D721Med (cell line): ENCODE measurements at regions not wholly inside any gene's neighbourhood (a gene's known extent, or its start where the extent isn't known, plus 50 kb on each side); places are given as distances from the start of the nearest gene placed in this dataset.

Source experiments
- DNase-seq: peaks from one replicate; pipeline ENCODE4 v3.0.0; 2011; ENCODE audit warnings: low spot score; ENCODE audit not compliant: insufficient read length
- FAIRE-seq: peaks from 2 replicates; lab custom pipeline; 2011; peaks lifted over from hg19 to GRCh38; lab: Jason Lieb, UNC
- TF ChIP-seq, protein P1 (sequence below): IDR thresholded peaks from 2 replicates; pipeline ENCODE4 v1.5.1; 2012; ENCODE audit warnings: mild to moderate bottlenecking, control low read depth; ENCODE audit not compliant: insufficient read depth; ENCODE audit errors: missing control alignments

DNA sequence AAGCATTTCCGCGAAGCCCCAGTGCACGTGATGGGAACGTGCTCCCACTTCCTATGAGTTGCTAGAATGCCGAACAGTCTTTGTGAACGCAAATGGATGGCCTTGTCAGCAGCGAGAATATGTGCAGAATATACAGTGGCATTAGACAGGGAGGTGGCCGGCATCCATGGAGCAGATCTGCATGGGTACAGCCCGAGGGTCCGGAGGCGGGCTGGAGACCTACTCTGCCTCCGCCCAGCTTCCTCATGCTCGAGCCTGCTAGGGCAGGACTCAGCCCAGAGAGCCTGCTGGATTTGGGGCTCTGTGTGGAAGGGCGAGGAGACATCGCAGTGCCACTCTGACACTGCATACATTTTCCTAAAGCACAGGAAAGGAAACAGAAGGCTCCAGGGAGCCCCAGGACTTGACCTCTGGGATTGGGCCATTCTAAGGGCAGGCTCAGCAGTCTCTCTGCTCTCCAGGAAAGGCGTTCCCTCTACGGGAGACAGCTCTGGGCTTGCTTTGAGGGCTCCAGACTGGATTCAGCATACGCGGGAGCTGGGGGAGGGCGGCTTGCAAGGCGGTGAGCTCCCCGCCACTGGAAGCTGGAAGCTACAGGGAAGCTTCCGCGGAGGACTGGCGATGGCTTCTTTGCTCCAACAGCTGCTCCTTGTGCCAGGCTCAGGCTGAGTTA, 55.9 kb upstream of the UQCRFS1 start:
- TF ChIP-seq, protein P1, sequence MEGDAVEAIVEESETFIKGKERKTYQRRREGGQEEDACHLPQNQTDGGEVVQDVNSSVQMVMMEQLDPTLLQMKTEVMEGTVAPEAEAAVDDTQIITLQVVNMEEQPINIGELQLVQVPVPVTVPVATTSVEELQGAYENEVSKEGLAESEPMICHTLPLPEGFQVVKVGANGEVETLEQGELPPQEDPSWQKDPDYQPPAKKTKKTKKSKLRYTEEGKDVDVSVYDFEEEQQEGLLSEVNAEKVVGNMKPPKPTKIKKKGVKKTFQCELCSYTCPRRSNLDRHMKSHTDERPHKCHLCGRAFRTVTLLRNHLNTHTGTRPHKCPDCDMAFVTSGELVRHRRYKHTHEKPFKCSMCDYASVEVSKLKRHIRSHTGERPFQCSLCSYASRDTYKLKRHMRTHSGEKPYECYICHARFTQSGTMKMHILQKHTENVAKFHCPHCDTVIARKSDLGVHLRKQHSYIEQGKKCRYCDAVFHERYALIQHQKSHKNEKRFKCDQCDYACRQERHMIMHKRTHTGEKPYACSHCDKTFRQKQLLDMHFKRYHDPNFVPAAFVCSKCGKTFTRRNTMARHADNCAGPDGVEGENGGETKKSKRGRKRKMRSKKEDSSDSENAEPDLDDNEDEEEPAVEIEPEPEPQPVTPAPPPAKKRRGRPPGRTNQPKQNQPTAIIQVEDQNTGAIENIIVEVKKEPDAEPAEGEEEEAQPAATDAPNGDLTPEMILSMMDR: no peak
- no peak for FAIRE-seq

DNA sequence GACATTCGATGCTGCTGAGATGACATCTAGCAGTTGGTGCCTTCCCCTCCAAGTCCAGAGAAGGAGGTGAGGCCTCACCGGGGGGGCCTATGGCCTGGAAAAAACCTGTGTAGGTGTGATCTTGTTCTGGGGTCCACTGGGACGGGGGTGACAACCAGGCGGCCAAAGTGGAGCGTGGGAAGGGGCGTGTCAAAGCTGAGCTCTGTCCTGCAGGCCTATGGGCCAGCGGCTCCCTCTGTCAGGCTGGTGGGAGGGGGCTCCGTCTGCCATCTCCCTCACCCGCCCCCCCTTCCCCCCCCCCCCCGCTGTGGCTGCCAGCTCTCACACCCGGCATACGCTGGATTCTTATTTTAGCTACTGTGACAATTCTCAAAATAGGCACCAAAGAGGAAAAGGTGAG, 56.7 kb upstream of the UQCRFS1 start:
- TF ChIP-seq, protein P1: no peak
- FAIRE-seq (no peak), DNase-seq (no peak)

More for the DNA sequence above, 55.9 kb upstream of the UQCRFS1 start:
- DNase-seq: no peak

DNA sequence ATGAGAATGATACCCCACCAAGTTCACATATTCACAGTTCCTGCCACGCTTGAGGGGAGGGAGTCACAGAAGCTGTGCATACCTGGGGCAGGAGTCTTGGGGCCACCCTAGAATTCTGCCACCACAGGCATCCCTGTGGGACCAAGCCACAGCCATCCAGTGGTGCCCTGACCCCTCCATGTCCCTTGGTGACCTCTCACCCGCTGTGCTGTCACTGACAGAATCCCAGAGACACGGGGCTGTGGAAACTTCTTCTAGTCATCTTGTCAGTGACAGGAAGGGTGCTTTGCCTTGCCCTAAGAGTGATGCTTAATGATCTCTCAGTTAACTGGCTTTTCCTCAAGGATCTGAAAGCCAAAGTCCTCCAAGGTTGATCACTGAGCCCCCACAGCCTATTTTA, 58.4 kb upstream of the UQCRFS1 start:
- FAIRE-seq (no peak), DNase-seq (no peak)

DNA sequence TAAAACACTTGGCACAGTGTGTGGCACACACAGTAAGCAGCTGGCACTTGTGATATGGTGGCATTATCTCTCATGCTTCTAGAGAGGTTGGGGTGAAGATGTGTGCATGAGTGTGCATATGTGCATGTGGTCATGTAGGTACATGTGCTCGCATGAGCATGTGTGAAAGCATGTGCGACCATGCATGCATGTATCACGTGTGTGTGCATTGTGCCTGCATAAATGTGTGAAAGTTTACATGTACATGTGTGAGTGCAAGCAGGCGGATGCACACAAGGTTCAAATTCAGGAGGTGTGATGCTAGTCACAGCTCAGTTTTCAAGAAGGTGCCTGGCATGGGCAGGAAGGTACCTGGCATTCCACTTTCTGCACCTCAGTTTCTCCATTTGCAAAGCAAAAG, 59.0 kb upstream of the UQCRFS1 start:
- TF ChIP-seq, protein P1: no peak
- FAIRE-seq: no peak

More for the DNA sequence above, 58.4 kb upstream of the UQCRFS1 start:
- TF ChIP-seq, protein P1: no peak

DNA sequence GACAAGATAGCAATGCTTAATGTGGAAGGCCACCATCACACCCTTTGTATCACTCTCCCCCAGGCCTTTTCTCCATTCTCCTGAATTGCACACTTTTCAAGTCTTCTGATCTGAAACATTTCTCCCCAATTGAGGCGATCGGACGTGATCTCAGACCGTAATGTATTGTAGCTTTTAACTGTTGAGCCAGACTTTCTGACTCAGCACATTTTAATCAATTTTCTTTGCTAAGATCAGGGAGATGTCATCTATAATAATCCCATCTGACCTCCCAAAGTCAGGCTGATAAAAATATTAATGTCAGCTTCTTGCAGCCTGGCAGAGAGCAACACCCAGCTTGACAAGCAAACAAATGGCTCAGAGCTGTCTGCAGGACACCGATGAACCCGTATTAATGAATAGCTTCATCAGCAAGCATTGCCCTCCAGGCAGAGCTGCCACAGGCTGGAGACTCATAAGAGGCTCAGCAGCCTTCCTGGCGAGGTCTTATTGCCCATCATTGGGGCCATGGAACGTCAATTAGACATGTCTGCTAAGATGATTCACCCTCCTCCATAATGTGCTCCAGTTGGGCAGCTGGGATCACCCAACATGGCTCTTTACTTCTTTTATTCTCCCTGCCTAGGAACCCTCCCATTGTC, 60.2 kb upstream of the UQCRFS1 start:
- FAIRE-seq (no peak), DNase-seq (no peak)
- TF ChIP-seq, protein P1: no peak

More for the DNA sequence above, 59.0 kb upstream of the UQCRFS1 start:
- no peak for DNase-seq

DNA sequence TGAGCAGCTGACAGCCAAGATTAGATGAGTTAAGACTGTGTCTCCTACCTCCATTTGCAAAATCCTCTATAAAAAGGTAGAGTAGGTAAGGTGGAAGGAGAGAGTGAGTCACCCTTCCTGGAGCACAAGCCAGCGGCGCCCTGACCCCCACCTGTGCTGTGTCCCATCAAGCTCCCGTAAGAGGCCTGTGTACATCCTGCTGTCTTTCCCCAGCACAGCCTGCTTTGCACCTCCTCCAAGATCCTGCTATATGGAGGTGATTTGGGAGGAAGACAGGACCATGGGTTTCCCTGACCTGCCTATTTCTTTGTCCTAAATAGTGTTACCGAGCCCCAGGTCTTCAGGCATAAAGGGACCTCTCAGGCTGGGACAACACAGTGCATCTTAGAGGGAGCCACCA, 62.3 kb upstream of the UQCRFS1 start:
- TF ChIP-seq, protein P1: no peak
- DNase-seq (no peak), FAIRE-seq (no peak)

DNA sequence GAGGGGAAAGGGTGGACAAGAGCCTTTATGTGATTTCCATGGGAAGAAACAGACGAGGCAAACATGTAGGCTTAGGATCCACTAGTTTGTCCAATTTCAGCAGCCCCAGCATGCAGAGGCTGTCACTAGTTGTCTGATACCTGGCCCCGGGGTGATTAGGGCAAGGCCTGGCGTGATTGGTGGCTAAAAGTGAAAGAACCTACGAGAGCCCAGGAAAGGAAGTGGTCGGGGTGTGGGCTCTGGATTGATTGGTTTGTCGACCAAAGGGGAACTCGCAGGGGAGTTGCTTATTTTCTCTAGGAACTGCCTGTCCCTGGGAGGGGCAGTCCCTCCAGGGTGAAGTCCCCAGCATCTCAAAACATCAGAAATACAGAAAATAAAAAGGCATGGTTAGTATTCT, 64.2 kb upstream of the UQCRFS1 start:
- no peak for DNase-seq
- FAIRE-seq: no peak
- TF ChIP-seq, protein P1: no peak
